Trophoblast cell (in vitro differentiated cells and primary cell): ENCODE measurements at regions not wholly inside any gene's neighbourhood (a gene's known extent, or its start where the extent isn't known, plus 50 kb on each side); places are given as distances from the start of the nearest gene placed in this dataset.
A peak's percentile ranks its signal among the peaks of the same experiment; 100 is the strongest.
"Not testable (repeated sequence)": the region's sequence is repeated elsewhere in the genome, so short reads cannot be mapped to it uniquely, and the experiment has no call there.

ENCODE experiments used
- DNase-seq, 2 donors: peaks; one replicate each; pipeline ENCODE4 v3.0.0-alpha.2; 2016
- H2AFZ ChIP-seq: 2 replicates; pipeline ENCODE4 v1.6.1; 2013; ENCODE audit warnings: low read length, moderate library complexity, mild to moderate bottlenecking; ENCODE audit not compliant: insufficient read depth, poor library complexity
- H2AK5ac ChIP-seq: 2 replicates; pipeline ENCODE4 v1.6.1; 2013; ENCODE audit warnings: mild to moderate bottlenecking, low read length
- H2BK120ac ChIP-seq: 2 replicates; pipeline ENCODE4 v1.6.1; 2013; ENCODE audit warnings: low read length, mild to moderate bottlenecking, moderate library complexity; ENCODE audit not compliant: insufficient read depth, poor library complexity
- H2BK12ac ChIP-seq: 2 replicates; pipeline ENCODE4 v1.6.1; 2013; ENCODE audit warnings: mild to moderate bottlenecking, low read length, moderate library complexity
- H2BK5ac ChIP-seq: 2 replicates; pipeline ENCODE4 v1.6.1; 2013; ENCODE audit warnings: low read length, low read depth, moderate library complexity, mild to moderate bottlenecking; ENCODE audit not compliant: poor library complexity
- H3K14ac ChIP-seq: 2 replicates; pipeline ENCODE4 v1.6.1; 2013; ENCODE audit warnings: mild to moderate bottlenecking, low read length
- H3K18ac ChIP-seq: 2 replicates; pipeline ENCODE4 v1.6.1; 2013; ENCODE audit warnings: mild to moderate bottlenecking, low read length
- H3K23ac ChIP-seq: 2 replicates; pipeline ENCODE4 v1.6.1; 2013; ENCODE audit warnings: low read length
- H3K27ac ChIP-seq: 2 replicates; pipeline ENCODE4 v1.5.1; 2013; ENCODE audit warnings: low read depth, mild to moderate bottlenecking, inconsistent platforms, low read length, moderate library complexity
- H3K27me3 ChIP-seq: 2 replicates; pipeline ENCODE4 v1.6.1; 2013; ENCODE audit warnings: inconsistent platforms, mild to moderate bottlenecking, low read length, moderate library complexity; ENCODE audit not compliant: insufficient read depth
- H3K36me3 ChIP-seq, 2 experiments: 1 replicate in 1 of 2; 2 replicates in 1 of 2; pipeline ENCODE4 v1.6.1; 2013; ENCODE audit warnings: low read length in 2 of 2, mild to moderate bottlenecking in 2 of 2, moderate library complexity in 1 of 2; ENCODE audit not compliant: insufficient read depth in 2 of 2, control insufficient read depth in 1 of 2
- H3K4ac ChIP-seq: 2 replicates; pipeline ENCODE4 v1.6.1; 2013; ENCODE audit warnings: low read depth, mild to moderate bottlenecking, low read length, moderate library complexity
- H3K4me1 ChIP-seq, 2 experiments: 1 replicate in 1 of 2; 2 replicates in 1 of 2; pipeline ENCODE4 v1.6.1; 2013; ENCODE audit warnings: low read length in 2 of 2, mild to moderate bottlenecking in 2 of 2, moderate library complexity in 1 of 2; ENCODE audit not compliant: insufficient read depth in 2 of 2, control insufficient read depth in 1 of 2
- H3K4me2 ChIP-seq: 2 replicates; pipeline ENCODE4 v1.6.1; 2013; ENCODE audit warnings: inconsistent platforms, mild to moderate bottlenecking, low read length, moderate library complexity
- H3K4me3 ChIP-seq: 2 replicates; pipeline ENCODE4 v1.5.1; 2013; ENCODE audit warnings: mild to moderate bottlenecking, low read depth, low read length, inconsistent platforms
- H3K79me1 ChIP-seq: one replicate; pipeline ENCODE4 v1.6.1; 2013; ENCODE audit warnings: low read length
- H3K79me2 ChIP-seq: 2 replicates; pipeline ENCODE4 v1.6.1; 2013; ENCODE audit warnings: low read length, mild to moderate bottlenecking; ENCODE audit not compliant: control insufficient read depth, insufficient read depth, poor library complexity
- H3K9ac ChIP-seq: 2 replicates; pipeline ENCODE4 v1.6.1; 2013; ENCODE audit warnings: mild to moderate bottlenecking, low read length
- H3K9me3 ChIP-seq: 2 replicates; pipeline ENCODE4 v1.6.1; 2013; ENCODE audit warnings: low read depth, mild to moderate bottlenecking, control low read depth, inconsistent platforms, low read length; ENCODE audit not compliant: insufficient read depth
- H4K12ac ChIP-seq: 2 replicates; pipeline ENCODE4 v1.6.1; 2013; ENCODE audit warnings: low read depth, mild to moderate bottlenecking, low read length, moderate library complexity
- H4K8ac ChIP-seq: 2 replicates; pipeline ENCODE4 v1.6.1; 2013; ENCODE audit warnings: low read depth, mild to moderate bottlenecking, low read length, moderate library complexity
- H4K91ac ChIP-seq: one replicate; pipeline ENCODE4 v1.6.1; 2013; ENCODE audit warnings: low read depth, mild to moderate bottlenecking, low read length, moderate library complexity
- WGBS: extraction: QIAGEN DNeasy Blood & Tissue Kit; methylation state at CpG from one replicate; pipeline ENCODE4 v1.1.7; 2013; ENCODE audit warnings: missing lambda C conversion rate; ENCODE audit not compliant: insufficient read length, insufficient coverage; ENCODE audit errors: extremely low coverage; 5-methylcytosine and 5-hydroxymethylcytosine counted together

- Histone ChIP-seq H2BK12ac (no peak overlapping the region), H3K79me2 (no peaks in the 10 kb centered on the region), H3K36me3 (no peaks in the 10 kb centered on the region), H3K23ac (no peak overlapping the region), H4K91ac (no peak overlapping the region), H3K9me3 (no peaks in the 10 kb centered on the region), H2BK120ac (no peak overlapping the region), H2AFZ (no peak overlapping the region), H3K18ac (no peak overlapping the region), H3K14ac (no peak overlapping the region), H4K12ac (no peak overlapping the region), H4K8ac (no peak overlapping the region), H3K27me3 (no peaks in the 10 kb centered on the region), H2AK5ac (no peak overlapping the region), H3K4me3 (no peak overlapping the region), H3K4me1 (no peaks in the 10 kb centered on the region), H3K4ac (no peak overlapping the region), H3K9ac (no peak overlapping the region), H3K4me2 (no peak overlapping the region), H3K79me1 (no peaks in the 10 kb centered on the region), H2BK5ac (no peak overlapping the region), H3K27ac (no peak overlapping the region)
- peak in 1 of 2 donors; percentile 12 for DNase-seq
Observed at GRCh38 chr18:67766930-67767329, 250.4 kb upstream of the DSEL start.

GRCh38 chr18:67752211-67752610 lies 235.7 kb upstream of the DSEL start:
- not testable (repeated sequence) for H3K79me2 ChIP-seq, H2AK5ac ChIP-seq, H4K91ac ChIP-seq, H4K12ac ChIP-seq, H3K79me1 ChIP-seq, H3K9me3 ChIP-seq, H2BK12ac ChIP-seq, H4K8ac ChIP-seq, H3K4me1 ChIP-seq, H3K36me3 ChIP-seq, H3K4ac ChIP-seq, H3K4me3 ChIP-seq, H2BK5ac ChIP-seq, H3K18ac ChIP-seq, H3K23ac ChIP-seq, H2AFZ ChIP-seq, H2BK120ac ChIP-seq, H3K9ac ChIP-seq, H3K27ac ChIP-seq, H3K14ac ChIP-seq, H3K4me2 ChIP-seq, H3K27me3 ChIP-seq, DNase-seq
- WGBS, result no CpG with 5 or more reads among the region's 1 CpG

GRCh38 chr18:67742954-67743353 lies 226.4 kb upstream of the DSEL start:
- no peak overlapping the region for H3K18ac ChIP-seq
- no peaks in the 10 kb centered on the region for H3K79me2 ChIP-seq
- H3K79me1 ChIP-seq, result no peaks in the 10 kb centered on the region
- no peak overlapping the region for H4K91ac ChIP-seq
- no peaks in the 10 kb centered on the region for H3K4me1 ChIP-seq
- no peaks in the 10 kb centered on the region for H3K27me3 ChIP-seq
- no peak overlapping the region for H3K9ac ChIP-seq
- H2BK120ac ChIP-seq, result no peak overlapping the region
- H2AFZ ChIP-seq, result no peak overlapping the region
- H2BK12ac ChIP-seq, result no peak overlapping the region
- WGBS, result no CpG with 5 or more reads among the region's 1 CpG
- H3K4me2 ChIP-seq, result no peak overlapping the region
- no peak overlapping the region for H3K14ac ChIP-seq
- no peak for DNase-seq
- no peak overlapping the region for H2AK5ac ChIP-seq
- no peaks in the 10 kb centered on the region for H3K9me3 ChIP-seq
- no peak overlapping the region for H4K8ac ChIP-seq
- H4K12ac ChIP-seq, result no peak overlapping the region
- no peak overlapping the region for H2BK5ac ChIP-seq
- no peak overlapping the region for H3K27ac ChIP-seq
- no peaks in the 10 kb centered on the region for H3K36me3 ChIP-seq
- no peak overlapping the region for H3K23ac ChIP-seq
- H3K4ac ChIP-seq, result no peak overlapping the region
- H3K4me3 ChIP-seq, result no peak overlapping the region

GRCh38 chr18:67742525-67742924 lies 226.0 kb upstream of the DSEL start:
- H3K9me3 ChIP-seq, result no peaks in the 10 kb centered on the region
- no peaks in the 10 kb centered on the region for H3K79me1 ChIP-seq
- no peak overlapping the region for H4K8ac ChIP-seq
- no peak overlapping the region for H3K18ac ChIP-seq
- H4K12ac ChIP-seq, result no peak overlapping the region
- H2BK5ac ChIP-seq, result no peak overlapping the region
- no peak overlapping the region for H3K27ac ChIP-seq
- no peaks in the 10 kb centered on the region for H3K36me3 ChIP-seq
- H3K4ac ChIP-seq, result no peak overlapping the region
- no CpG with 5 or more reads among the region's 7 CpGs for WGBS
- H3K4me3 ChIP-seq, result no peak overlapping the region
- H2AFZ ChIP-seq, result no peak overlapping the region
- H4K91ac ChIP-seq, result no peak overlapping the region
- no peak overlapping the region for H3K14ac ChIP-seq
- no peaks in the 10 kb centered on the region for H3K4me1 ChIP-seq
- H3K23ac ChIP-seq, result no peak overlapping the region
- no peak overlapping the region for H2BK120ac ChIP-seq
- no peak overlapping the region for H2BK12ac ChIP-seq
- no peak overlapping the region for H3K4me2 ChIP-seq
- no peak overlapping the region for H2AK5ac ChIP-seq
- no peak overlapping the region for H3K9ac ChIP-seq
- no peaks in the 10 kb centered on the region for H3K79me2 ChIP-seq
- H3K27me3 ChIP-seq, result no peaks in the 10 kb centered on the region
- DNase-seq, result no peak

- H2BK12ac ChIP-seq, result no peak overlapping the region
- no peaks in the 10 kb centered on the region for H3K79me2 ChIP-seq
- no peaks in the 10 kb centered on the region for H3K9me3 ChIP-seq
- H4K8ac ChIP-seq, result no peak overlapping the region
- no peak for DNase-seq
- H3K4me2 ChIP-seq, result no peak overlapping the region
- no peak overlapping the region for H4K91ac ChIP-seq
- no peak overlapping the region for H4K12ac ChIP-seq
- H3K18ac ChIP-seq, result no peak overlapping the region
- H2AK5ac ChIP-seq, result no peak overlapping the region
- WGBS, result no CpG with 5 or more reads among the region's 6 CpGs
- no peak overlapping the region for H3K23ac ChIP-seq
- H3K4me3 ChIP-seq, result no peak overlapping the region
- no peak overlapping the region for H3K27ac ChIP-seq
- no peak overlapping the region for H3K4ac ChIP-seq
- H3K14ac ChIP-seq, result no peak overlapping the region
- no peaks in the 10 kb centered on the region for H3K36me3 ChIP-seq
- no peak overlapping the region for H2BK120ac ChIP-seq
- no peaks in the 10 kb centered on the region for H3K79me1 ChIP-seq
- no peak overlapping the region for H3K9ac ChIP-seq
- H3K4me1 ChIP-seq, result no peaks in the 10 kb centered on the region
- H2AFZ ChIP-seq, result no peak overlapping the region
- H3K27me3 ChIP-seq, result no peaks in the 10 kb centered on the region
- no peak overlapping the region for H2BK5ac ChIP-seq
Observed at GRCh38 chr18:67735506-67735905, 219.0 kb upstream of the DSEL start.
